GM23338 (cell line): ENCODE measurements at regions not wholly inside any gene's neighbourhood (a gene's known extent, or its start where the extent isn't known, plus 50 kb on each side); places are given as distances from the start of the nearest gene placed in this dataset.

Experiments
- ATAC-seq: fragments of 200-7000 bp; cut with Tn5 transposase; 3 replicates; pipeline ENCODE4 v1.9.1; 2020
- DNase-seq: peaks from one replicate; pipeline ENCODE4 v3.0.0-alpha.2; 2015; ENCODE audit warnings: low spot score
- H2AFZ ChIP-seq: fragments of 200-600 bp; sonication (generic); 2 replicates; pipeline ENCODE4 v1.8.0; 2016; ENCODE audit warnings: antibody characterized with exemption, mild to moderate bottlenecking, moderate library complexity
- H3F3A ChIP-seq: fragments of 200-600 bp; sonication (generic); replicated peaks from 2 replicates; pipeline ENCODE4 v1.8.0; 2017; ENCODE audit warnings: antibody characterized with exemption, mixed run types, low read depth
- H3K27ac ChIP-seq: fragments of 200-600 bp; sonication (generic); 2 replicates; pipeline ENCODE4 v1.6.1; 2016; ENCODE audit warnings: low read depth
- H3K27me3 ChIP-seq: fragments of 200-600 bp; sonication (generic); 2 replicates; pipeline ENCODE4 v1.8.0; 2016; ENCODE audit warnings: mild to moderate bottlenecking, mixed run types, moderate library complexity; ENCODE audit not compliant: insufficient read depth
- H3K36me3 ChIP-seq: fragments of 200-600 bp; sonication (generic); 2 replicates; pipeline ENCODE4 v1.8.0; 2016; ENCODE audit warnings: mild to moderate bottlenecking; ENCODE audit not compliant: insufficient read depth
- H3K4me1 ChIP-seq: fragments of 200-600 bp; sonication (generic); 2 replicates; pipeline ENCODE4 v1.8.0; 2016; ENCODE audit warnings: mild to moderate bottlenecking, moderate library complexity; ENCODE audit not compliant: insufficient read depth
- H3K4me2 ChIP-seq: fragments of 200-600 bp; sonication (generic); 2 replicates; pipeline ENCODE4 v1.7.1; 2017; ENCODE audit warnings: mixed run types
- H3K4me3 ChIP-seq: fragments of 200-600 bp; sonication (generic); 2 replicates; pipeline ENCODE4 v1.6.1; 2016; ENCODE audit warnings: mixed run types
- H3K79me2 ChIP-seq: fragments of 200-600 bp; sonication (generic); replicated peaks from 2 replicates; pipeline ENCODE4 v1.8.0; 2017; ENCODE audit warnings: mild to moderate bottlenecking; ENCODE audit not compliant: insufficient read depth
- H3K9me2 ChIP-seq: fragments of 200-600 bp; sonication (generic); 2 replicates; pipeline ENCODE4 v1.8.0; 2017; ENCODE audit not compliant: insufficient read depth
- H4K20me1 ChIP-seq: fragments of 200-600 bp; sonication (generic); replicated peaks from 2 replicates; pipeline ENCODE4 v1.8.0; 2017; ENCODE audit warnings: mild to moderate bottlenecking; ENCODE audit not compliant: insufficient read depth
- H3K27ac Mint-ChIP-seq: 2 replicates; pipeline ENCODE4 v1.8.0; 2020; ENCODE audit warnings: inconsistent platforms, mild to moderate bottlenecking, moderate library complexity, mixed read lengths
- H3K27me3 Mint-ChIP-seq: 3 replicates; pipeline ENCODE4 v1.8.0; 2022; ENCODE audit warnings: low read depth, mild to moderate bottlenecking, moderate library complexity, mixed read lengths, inconsistent platforms; ENCODE audit not compliant: insufficient read depth, poor library complexity
- H3K36me3 Mint-ChIP-seq: 3 replicates; pipeline ENCODE4 v1.8.0; 2021; ENCODE audit warnings: low read depth, mild to moderate bottlenecking, inconsistent platforms, moderate library complexity, mixed read lengths
- H3K4me1 Mint-ChIP-seq: 3 replicates; pipeline ENCODE4 v1.8.0; 2020; ENCODE audit warnings: mild to moderate bottlenecking, inconsistent platforms, mixed read lengths
- H3K4me3 Mint-ChIP-seq: 3 replicates; pipeline ENCODE4 v1.8.0; 2021; ENCODE audit warnings: moderate library complexity, mild to moderate bottlenecking, inconsistent platforms, mixed read lengths
- H3K9me3 Mint-ChIP-seq: 3 replicates; pipeline ENCODE4 v1.8.0; 2020; ENCODE audit warnings: moderate library complexity, mild to moderate bottlenecking, inconsistent platforms, mixed read lengths
- NANOG ChIP-seq: IDR thresholded peaks from 2 replicates; pipeline ENCODE4 v1.6.1; 2016; ENCODE audit warnings: antibody characterized with exemption, borderline replicate concordance
- STAT1 ChIP-seq: IDR thresholded peaks from one replicate; pipeline ENCODE4 v1.6.1; 2016; ENCODE audit warnings: antibody characterized with exemption; ENCODE audit not compliant: unreplicated experiment
- ZNF331 ChIP-seq: fragments of 250-450 bp; sonication (Bioruptor Pico); IDR thresholded peaks from 2 replicates; pipeline ENCODE4 v1.5.0; 2020; ENCODE audit warnings: low read depth, mild to moderate bottlenecking, moderate library complexity
- TF ChIP-seq, protein P1 (sequence below): fragments of 250-450 bp; sonication (Bioruptor Pico); IDR thresholded peaks from 2 replicates; pipeline ENCODE4 v1.5.0; 2020; ENCODE audit warnings: mild to moderate bottlenecking, moderate library complexity
- TF ChIP-seq, protein P2 (sequence below): IDR thresholded peaks from 2 replicates; pipeline ENCODE4 v1.6.1; 2016; ENCODE audit warnings: antibody characterized with exemption

GRCh38 chr10:118948786-118949185 is 80.7 kb upstream of the NANOS1 start:
- no peak for ATAC-seq
- H3K27ac Mint-ChIP-seq = no peak overlapping the region

DNA sequence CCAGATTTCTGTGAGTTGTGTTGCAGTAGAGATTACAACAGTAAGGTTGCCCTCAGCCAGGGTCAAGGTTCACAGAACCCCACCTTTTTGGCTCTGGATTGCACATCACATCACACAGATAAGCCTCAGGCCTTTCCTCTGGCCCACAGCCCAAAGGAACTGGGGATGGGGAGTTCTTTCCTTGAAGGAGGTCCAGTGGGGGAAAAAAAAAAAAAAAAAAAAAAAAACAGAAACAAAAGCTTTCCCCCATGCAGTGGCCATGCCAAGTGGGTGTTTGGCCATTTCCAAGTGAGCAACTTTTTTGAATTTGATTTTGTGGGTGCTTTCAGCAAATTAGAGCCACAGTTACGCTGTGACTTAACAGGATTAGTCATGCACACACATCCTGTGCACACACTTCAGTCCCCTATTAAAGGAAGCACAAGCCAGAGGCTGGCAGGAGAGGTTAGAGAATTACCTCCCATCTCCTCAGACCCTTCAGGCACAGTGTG is 79.3 kb upstream of the NANOS1 start:
- peaks cover 3% of the 10 kb centered on the region for H3K27me3 Mint-ChIP-seq
- Histone ChIP-seq H3F3A (no peaks in the 10 kb centered on the region), H3K79me2 (no peaks in the 10 kb centered on the region), H3K36me3 (no peaks in the 10 kb centered on the region), H2AFZ (no peak overlapping the region), H3K27me3 (no peaks in the 10 kb centered on the region), H4K20me1 (no peaks in the 10 kb centered on the region), H3K4me2 (no peak overlapping the region), H3K4me1 (peaks cover 7% of the 10 kb centered on the region; the same call in 1 of the 2 replicates), H3K9me2 (no peaks in the 10 kb centered on the region), H3K27ac (no peak overlapping the region), H3K4me3 (no peak overlapping the region)
- TF ChIP-seq ZNF331 (CRISPR knock-in tag) (no peak), NANOG (no peak), STAT1 (no peak)
- TF ChIP-seq, protein P1, sequence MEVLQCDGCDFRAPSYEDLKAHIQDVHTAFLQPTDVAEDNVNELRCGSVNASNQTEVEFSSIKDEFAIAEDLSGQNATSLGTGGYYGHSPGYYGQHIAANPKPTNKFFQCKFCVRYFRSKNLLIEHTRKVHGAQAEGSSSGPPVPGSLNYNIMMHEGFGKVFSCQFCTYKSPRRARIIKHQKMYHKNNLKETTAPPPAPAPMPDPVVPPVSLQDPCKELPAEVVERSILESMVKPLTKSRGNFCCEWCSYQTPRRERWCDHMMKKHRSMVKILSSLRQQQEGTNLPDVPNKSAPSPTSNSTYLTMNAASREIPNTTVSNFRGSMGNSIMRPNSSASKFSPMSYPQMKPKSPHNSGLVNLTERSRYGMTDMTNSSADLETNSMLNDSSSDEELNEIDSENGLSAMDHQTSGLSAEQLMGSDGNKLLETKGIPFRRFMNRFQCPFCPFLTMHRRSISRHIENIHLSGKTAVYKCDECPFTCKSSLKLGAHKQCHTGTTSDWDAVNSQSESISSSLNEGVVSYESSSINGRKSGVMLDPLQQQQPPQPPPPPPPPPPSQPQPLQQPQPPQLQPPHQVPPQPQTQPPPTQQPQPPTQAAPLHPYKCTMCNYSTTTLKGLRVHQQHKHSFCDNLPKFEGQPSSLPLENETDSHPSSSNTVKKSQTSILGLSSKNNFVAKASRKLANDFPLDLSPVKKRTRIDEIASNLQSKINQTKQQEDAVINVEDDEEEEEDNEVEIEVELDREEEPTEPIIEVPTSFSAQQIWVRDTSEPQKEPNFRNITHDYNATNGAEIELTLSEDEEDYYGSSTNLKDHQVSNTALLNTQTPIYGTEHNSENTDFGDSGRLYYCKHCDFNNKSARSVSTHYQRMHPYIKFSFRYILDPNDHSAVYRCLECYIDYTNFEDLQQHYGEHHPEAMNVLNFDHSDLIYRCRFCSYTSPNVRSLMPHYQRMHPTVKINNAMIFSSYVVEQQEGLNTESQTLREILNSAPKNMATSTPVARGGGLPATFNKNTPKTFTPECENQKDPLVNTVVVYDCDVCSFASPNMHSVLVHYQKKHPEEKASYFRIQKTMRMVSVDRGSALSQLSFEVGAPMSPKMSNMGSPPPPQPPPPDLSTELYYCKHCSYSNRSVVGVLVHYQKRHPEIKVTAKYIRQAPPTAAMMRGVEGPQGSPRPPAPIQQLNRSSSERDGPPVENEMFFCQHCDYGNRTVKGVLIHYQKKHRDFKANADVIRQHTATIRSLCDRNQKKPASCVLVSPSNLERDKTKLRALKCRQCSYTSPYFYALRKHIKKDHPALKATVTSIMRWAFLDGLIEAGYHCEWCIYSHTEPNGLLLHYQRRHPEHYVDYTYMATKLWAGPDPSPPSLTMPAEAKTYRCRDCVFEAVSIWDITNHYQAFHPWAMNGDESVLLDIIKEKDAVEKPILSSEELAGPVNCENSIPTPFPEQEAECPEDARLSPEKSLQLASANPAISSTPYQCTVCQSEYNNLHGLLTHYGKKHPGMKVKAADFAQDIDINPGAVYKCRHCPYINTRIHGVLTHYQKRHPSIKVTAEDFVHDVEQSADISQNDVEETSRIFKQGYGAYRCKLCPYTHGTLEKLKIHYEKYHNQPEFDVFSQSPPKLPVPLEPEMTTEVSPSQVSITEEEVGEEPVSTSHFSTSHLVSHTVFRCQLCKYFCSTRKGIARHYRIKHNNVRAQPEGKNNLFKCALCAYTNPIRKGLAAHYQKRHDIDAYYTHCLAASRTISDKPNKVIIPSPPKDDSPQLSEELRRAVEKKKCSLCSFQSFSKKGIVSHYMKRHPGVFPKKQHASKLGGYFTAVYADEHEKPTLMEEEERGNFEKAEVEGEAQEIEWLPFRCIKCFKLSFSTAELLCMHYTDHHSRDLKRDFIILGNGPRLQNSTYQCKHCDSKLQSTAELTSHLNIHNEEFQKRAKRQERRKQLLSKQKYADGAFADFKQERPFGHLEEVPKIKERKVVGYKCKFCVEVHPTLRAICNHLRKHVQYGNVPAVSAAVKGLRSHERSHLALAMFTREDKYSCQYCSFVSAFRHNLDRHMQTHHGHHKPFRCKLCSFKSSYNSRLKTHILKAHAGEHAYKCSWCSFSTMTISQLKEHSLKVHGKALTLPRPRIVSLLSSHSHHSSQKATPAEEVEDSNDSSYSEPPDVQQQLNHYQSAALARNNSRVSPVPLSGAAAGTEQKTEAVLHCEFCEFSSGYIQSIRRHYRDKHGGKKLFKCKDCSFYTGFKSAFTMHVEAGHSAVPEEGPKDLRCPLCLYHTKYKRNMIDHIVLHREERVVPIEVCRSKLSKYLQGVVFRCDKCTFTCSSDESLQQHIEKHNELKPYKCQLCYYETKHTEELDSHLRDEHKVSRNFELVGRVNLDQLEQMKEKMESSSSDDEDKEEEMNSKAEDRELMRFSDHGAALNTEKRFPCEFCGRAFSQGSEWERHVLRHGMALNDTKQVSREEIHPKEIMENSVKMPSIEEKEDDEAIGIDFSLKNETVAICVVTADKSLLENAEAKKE (CRISPR knock-in tag) = no peak
- TF ChIP-seq, protein P2, sequence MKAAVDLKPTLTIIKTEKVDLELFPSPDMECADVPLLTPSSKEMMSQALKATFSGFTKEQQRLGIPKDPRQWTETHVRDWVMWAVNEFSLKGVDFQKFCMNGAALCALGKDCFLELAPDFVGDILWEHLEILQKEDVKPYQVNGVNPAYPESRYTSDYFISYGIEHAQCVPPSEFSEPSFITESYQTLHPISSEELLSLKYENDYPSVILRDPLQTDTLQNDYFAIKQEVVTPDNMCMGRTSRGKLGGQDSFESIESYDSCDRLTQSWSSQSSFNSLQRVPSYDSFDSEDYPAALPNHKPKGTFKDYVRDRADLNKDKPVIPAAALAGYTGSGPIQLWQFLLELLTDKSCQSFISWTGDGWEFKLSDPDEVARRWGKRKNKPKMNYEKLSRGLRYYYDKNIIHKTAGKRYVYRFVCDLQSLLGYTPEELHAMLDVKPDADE = no peak
- no peak for ATAC-seq
- DNase-seq = no peak
- H3K36me3 Mint-ChIP-seq = no peaks in the 10 kb centered on the region
- H3K27ac Mint-ChIP-seq = no peak overlapping the region
- no peaks in the 10 kb centered on the region for H3K9me3 Mint-ChIP-seq
- no peak overlapping the region for H3K4me3 Mint-ChIP-seq
- peaks cover 22% of the 10 kb centered on the region for H3K4me1 Mint-ChIP-seq

More at GRCh38 chr10:118948786-118949185, 80.7 kb upstream of the NANOS1 start:
- Histone ChIP-seq H3K9me2 (no peaks in the 10 kb centered on the region), H3K4me3 (no peak overlapping the region), H3K79me2 (no peaks in the 10 kb centered on the region), H3K27me3 (no peaks in the 10 kb centered on the region), H3F3A (no peaks in the 10 kb centered on the region), H3K4me2 (no peak overlapping the region), H4K20me1 (no peaks in the 10 kb centered on the region), H2AFZ (peak overlapping the region; percentile 86), H3K27ac (no peak overlapping the region), H3K36me3 (no peaks in the 10 kb centered on the region), H3K4me1 (peaks cover 17% of the 10 kb centered on the region; the same call in 1 of the 2 replicates)
- Mint-ChIP-seq H3K4me1 (peaks cover 29% of the 10 kb centered on the region), H3K9me3 (no peaks in the 10 kb centered on the region), H3K4me3 (no peak overlapping the region), H3K36me3 (no peaks in the 10 kb centered on the region), H3K27me3 (peaks cover 3% of the 10 kb centered on the region)
- TF ChIP-seq ZNF331 (CRISPR knock-in tag) = no peak
- DNase-seq = no peak
